GM12874 (cell line): ENCODE measurements at regions not wholly inside any gene's neighbourhood (a gene's known extent, or its start where the extent isn't known, plus 50 kb on each side); places are given as distances from the start of the nearest gene placed in this dataset.

ENCODE experiments used
- TF ChIP-seq, protein P1 (sequence below): IDR thresholded peaks from 2 replicates; pipeline ENCODE4 v1.5.1; 2011; ENCODE audit warnings: low read depth, mild to moderate bottlenecking, control low read depth, low read length, moderate library complexity; ENCODE audit not compliant: insufficient read depth

DNA sequence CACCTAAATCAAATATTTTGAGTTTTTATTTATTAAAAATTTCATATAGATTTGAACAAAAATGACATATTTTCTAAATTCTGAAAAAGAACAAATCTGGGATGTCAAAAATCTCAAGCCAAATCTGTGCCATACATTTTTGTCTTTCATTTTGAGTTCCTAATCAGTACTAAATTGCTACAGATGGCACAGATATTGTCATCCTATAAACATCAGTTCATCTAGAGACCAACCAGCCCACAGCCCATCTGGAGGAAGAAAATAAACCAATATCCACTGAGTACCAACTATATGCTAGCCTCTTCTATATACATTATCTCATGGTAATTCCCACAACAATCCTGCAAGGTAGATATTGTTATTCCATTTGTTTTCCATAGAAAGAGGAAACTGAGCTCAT, 156.8 kb upstream of the ATP1B1 start:
- TF ChIP-seq, protein P1, sequence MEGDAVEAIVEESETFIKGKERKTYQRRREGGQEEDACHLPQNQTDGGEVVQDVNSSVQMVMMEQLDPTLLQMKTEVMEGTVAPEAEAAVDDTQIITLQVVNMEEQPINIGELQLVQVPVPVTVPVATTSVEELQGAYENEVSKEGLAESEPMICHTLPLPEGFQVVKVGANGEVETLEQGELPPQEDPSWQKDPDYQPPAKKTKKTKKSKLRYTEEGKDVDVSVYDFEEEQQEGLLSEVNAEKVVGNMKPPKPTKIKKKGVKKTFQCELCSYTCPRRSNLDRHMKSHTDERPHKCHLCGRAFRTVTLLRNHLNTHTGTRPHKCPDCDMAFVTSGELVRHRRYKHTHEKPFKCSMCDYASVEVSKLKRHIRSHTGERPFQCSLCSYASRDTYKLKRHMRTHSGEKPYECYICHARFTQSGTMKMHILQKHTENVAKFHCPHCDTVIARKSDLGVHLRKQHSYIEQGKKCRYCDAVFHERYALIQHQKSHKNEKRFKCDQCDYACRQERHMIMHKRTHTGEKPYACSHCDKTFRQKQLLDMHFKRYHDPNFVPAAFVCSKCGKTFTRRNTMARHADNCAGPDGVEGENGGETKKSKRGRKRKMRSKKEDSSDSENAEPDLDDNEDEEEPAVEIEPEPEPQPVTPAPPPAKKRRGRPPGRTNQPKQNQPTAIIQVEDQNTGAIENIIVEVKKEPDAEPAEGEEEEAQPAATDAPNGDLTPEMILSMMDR: no peak

DNA sequence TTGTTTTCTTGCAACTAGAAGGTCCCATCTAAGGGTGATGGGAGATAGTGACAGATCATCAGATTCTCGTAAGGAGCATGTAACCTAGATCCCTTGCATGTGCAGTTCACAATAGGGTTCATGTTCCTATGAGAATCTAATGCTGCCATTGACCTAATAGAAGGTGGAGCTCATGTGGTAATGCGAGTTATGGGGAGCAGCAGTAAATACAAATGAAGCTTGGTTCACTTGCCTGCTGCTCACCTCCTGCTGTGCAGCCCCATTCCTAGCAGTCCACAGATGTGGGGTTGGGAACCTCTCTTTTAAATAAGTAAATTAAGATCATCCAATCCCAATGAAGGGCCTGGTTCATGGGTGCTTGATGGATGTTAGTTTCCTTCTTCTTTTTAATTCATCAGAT, 148.7 kb upstream of the ATP1B1 start:
- TF ChIP-seq, protein P1: no peak

DNA sequence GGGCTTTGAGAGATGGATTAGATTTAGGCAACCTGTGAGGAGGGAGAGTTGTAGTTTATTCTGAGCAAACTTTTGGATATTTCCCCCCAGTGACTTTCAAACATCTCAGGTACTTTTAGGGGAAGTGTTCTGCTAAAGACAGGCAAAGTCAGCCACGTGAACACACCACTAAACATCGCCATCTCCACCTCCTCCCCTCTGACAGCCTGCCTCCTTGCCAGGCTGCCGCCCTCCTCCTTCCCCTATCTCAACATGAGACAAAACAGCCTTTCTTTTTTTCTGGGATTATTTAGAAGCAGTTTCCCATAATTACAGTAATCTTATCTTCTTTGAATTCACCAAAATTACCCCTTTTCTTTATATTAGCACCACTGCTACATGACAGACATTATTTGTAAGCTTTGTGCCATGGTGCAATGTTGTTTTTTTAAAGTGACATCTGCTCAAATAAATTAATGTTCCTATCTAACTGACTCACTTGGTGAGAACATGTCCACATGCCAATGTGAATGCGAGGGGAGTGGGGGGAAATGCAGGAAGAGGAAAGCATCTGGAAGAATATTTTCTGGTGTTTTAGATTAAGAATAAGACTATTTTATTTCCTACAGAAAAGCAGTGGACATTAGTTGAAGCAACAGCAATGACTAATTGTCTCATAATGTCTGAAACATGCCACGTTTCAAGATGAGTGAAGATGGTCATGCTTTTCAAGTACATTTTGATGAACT, 147.8 kb upstream of the ATP1B1 start:
- TF ChIP-seq, protein P1: no peak

DNA sequence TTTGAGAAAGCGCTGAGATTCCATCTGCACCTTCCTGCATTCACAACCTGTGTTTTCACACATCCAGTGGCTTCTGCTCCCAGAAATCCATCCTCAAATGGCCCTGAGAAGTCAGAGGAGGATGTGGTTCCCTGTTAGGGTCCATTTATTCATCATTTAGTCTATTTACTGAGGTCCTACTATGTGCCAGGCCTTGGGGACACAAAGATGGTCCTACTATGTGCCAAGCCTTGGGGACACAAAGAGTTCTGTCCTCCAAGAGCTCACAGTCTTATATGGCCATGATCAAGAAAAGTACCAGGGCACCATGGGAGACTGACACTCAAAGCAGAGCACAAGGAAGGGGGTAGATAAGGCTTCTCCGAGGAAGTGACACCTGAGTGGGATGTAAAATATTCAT, 147.1 kb upstream of the ATP1B1 start:
- TF ChIP-seq, protein P1: no peak

DNA sequence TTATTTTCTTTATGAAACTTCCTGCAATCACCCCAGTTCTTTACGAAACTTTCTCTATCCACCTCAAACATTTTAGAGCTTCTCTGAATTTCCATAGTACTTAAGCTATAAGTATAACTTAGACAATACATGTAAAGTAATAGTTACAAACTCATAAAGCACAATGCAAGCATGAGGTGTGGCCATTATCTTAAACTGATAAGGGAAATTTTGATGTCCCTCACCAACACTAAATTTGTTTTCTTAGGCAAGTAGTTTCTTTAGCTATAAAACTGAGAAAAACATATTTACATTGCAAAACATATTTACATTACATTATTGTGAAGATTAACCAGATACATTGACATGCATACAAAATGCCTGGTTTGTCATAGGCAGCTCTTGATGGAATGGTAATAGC, 146.4 kb upstream of the ATP1B1 start:
- TF ChIP-seq, protein P1: no peak

DNA sequence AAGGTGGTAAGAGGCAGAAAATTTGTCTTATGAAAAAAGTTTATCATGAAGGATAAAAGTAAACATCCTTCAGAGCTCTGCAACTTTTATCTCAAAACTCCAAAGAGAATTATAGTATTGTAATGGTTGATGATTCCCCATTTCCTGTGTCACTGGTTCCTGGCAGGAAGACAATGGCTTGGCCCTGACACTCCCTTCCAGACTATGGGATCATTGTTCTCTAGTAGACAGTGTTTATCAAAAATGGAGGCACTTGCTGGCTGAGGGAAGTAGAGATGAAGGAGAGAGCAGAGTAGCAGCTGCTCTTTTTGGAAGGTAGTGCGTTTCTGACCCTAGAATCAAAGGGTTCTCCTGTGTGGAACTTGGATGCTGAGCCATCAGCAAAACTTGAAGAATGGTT, 145.9 kb upstream of the ATP1B1 start:
- TF ChIP-seq, protein P1: no peak

DNA sequence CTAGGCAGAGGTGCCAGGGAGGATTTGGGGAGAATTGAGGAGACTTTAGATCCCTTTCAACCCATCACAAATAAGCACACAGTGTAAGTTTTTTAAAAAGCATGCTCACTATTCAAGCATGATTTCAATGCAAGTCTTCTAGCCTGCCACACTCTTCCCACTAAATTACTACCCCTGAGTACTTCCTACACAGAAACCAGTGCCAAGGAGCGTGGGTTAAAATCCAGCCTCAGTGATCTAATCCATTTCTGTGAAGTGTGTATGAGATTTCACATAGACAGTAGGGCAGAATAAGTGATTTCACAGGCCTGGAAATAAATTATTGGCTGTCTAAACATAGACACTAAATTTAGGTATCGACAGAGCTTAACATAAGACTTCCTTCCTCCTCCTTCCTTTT, 142.9 kb upstream of the ATP1B1 start:
- TF ChIP-seq, protein P1: no peak

DNA sequence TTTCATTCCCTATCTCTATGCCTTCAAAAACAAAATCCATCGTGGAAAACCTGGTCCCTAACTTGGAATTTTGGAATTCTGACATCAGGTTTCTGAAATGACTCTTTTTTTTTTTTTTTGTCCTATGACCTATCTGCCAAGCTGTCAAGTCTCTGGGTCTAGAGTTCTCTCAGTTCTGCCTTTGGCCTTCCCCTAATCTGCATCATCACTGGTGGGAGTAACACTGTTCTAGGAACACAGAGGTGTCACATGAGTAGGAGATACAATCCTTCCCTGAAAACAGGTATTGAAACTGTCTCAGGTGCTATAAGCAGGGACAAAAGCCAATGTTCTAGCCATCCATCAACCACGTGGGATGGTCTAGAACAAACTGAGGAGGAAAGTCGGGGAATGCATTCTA, 142.0 kb upstream of the ATP1B1 start:
- TF ChIP-seq, protein P1: no peak
